Inflammatory macrophage treated with lipopolysaccharide for 1 hour (primary cell): ENCODE measurements at regions not wholly inside any gene's neighbourhood (a gene's known extent, or its start where the extent isn't known, plus 50 kb on each side); places are given as distances from the start of the nearest gene placed in this dataset.

Experiments used
- DNase-seq, 2 donors: peaks; one replicate each; pipeline ENCODE4 v3.0.0-alpha.2; 2020 to 2022

GRCh38 chr3:73781541-73781940 lies 156.8 kb upstream of the PDZRN3 start:
- DNase-seq: no peak

- DNase-seq: no peak
Measured at GRCh38 chr3:73774645-73775044, 149.9 kb upstream of the PDZRN3 start.

- no peak for DNase-seq
Measured at GRCh38 chr3:73773233-73773632, 148.5 kb upstream of the PDZRN3 start.

- DNase-seq: no peak
Measured at GRCh38 chr3:73772076-73772886, 147.5 kb upstream of the PDZRN3 start.

- no peak for DNase-seq
Measured at GRCh38 chr3:73768524-73769308, 144.0 kb upstream of the PDZRN3 start.

- peak; percentile 10 to 16 for DNase-seq
Measured at GRCh38 chr3:73766599-73767381, 142.0 kb upstream of the PDZRN3 start.

GRCh38 chr3:73765878-73766545 lies 141.3 kb upstream of the PDZRN3 start:
- DNase-seq: peak; percentile 40 to 47

GRCh38 chr3:73762855-73763254 lies 138.1 kb upstream of the PDZRN3 start:
- no peak for DNase-seq

- no peak for DNase-seq
Measured at GRCh38 chr3:73759297-73759711, 134.6 kb upstream of the PDZRN3 start.

- no peak for DNase-seq
Measured at GRCh38 chr3:73757536-73757935, 132.8 kb upstream of the PDZRN3 start.

- DNase-seq: no peak
Measured at GRCh38 chr3:73753985-73754384, 129.2 kb upstream of the PDZRN3 start.

- no peak for DNase-seq
Measured at GRCh38 chr3:73752338-73752737, 127.6 kb upstream of the PDZRN3 start.

GRCh38 chr3:73746623-73747022 lies 121.9 kb upstream of the PDZRN3 start:
- DNase-seq: no peak

GRCh38 chr3:73745526-73746191 lies 120.9 kb upstream of the PDZRN3 start:
- no peak for DNase-seq

GRCh38 chr3:73743551-73743950 lies 118.8 kb upstream of the PDZRN3 start:
- no peak for DNase-seq

GRCh38 chr3:73739791-73740453 lies 115.2 kb upstream of the PDZRN3 start:
- DNase-seq: no peak

- no peak for DNase-seq
Measured at GRCh38 chr3:73738711-73739110, 114.0 kb upstream of the PDZRN3 start.

GRCh38 chr3:73734211-73735089 lies 109.7 kb upstream of the PDZRN3 start:
- DNase-seq: no peak

- DNase-seq: no peak
Measured at GRCh38 chr3:73733746-73734145, 109.0 kb upstream of the PDZRN3 start.

- no peak for DNase-seq
Measured at GRCh38 chr3:73729969-73730440, 105.3 kb upstream of the PDZRN3 start.
